WTC11 (cell line): ENCODE measurements at regions not wholly inside any gene's neighbourhood (a gene's known extent, or its start where the extent isn't known, plus 50 kb on each side); places are given as distances from the start of the nearest gene placed in this dataset.

Experiments
- ATAC-seq: fragments of 200-7000 bp; cut with Tn5 transposase; 2 replicates; pipeline ENCODE4 v1.10.0; 2021; ENCODE audit warnings: mild to moderate bottlenecking, moderate library complexity
- CTCF ChIA-PET: fragments of 300-600 bp; sonication (Branson Sonifier 250); formaldehyde crosslinking; loops from one replicate; lab custom pipeline; 2021; ENCODE audit warnings: antibody characterized with exemption; lab: Charles Lee
- POLR2A ChIA-PET: fragments of 350-600 bp; sonication (Branson Sonifier 250); formaldehyde crosslinking; loops from one replicate; lab custom pipeline; 2021; ENCODE audit warnings: antibody characterized with exemption; lab: Charles Lee
- DNase-seq: peaks from one replicate; pipeline ENCODE4 v3.0.0; 2021; ENCODE audit warnings: low spot score
- H3K27ac Mint-ChIP-seq: 2 replicates; pipeline ENCODE4 v1.8.0; 2021; ENCODE audit warnings: mixed read lengths
- H3K27me3 Mint-ChIP-seq: 2 replicates; pipeline ENCODE4 v1.8.0; 2021; ENCODE audit warnings: low read depth, mild to moderate bottlenecking, moderate library complexity, mixed read lengths
- H3K36me3 Mint-ChIP-seq: 2 replicates; pipeline ENCODE4 v1.8.0; 2021; ENCODE audit warnings: mixed read lengths
- H3K4me1 Mint-ChIP-seq: 2 replicates; pipeline ENCODE4 v1.8.0; 2022; ENCODE audit warnings: mixed read lengths
- H3K4me3 Mint-ChIP-seq: 2 replicates; pipeline ENCODE4 v1.8.0; 2021; ENCODE audit warnings: mild to moderate bottlenecking, moderate library complexity, mixed read lengths
- H3K9me3 Mint-ChIP-seq: 2 replicates; pipeline ENCODE4 v1.8.0; 2021; ENCODE audit warnings: mixed read lengths
- ATF6 ChIP-seq: sonication (generic); formaldehyde crosslinking; IDR thresholded peaks from 2 replicates; pipeline ENCODE4 v1.8.1; 2023; ENCODE audit warnings: mild to moderate bottlenecking, missing genetic modification reagents
- CREB1 ChIP-seq: sonication (generic); formaldehyde crosslinking; IDR thresholded peaks from 2 replicates; pipeline ENCODE4 v1.8.0; 2023; ENCODE audit warnings: mild to moderate bottlenecking, missing genetic modification reagents
- CREM ChIP-seq: sonication (generic); formaldehyde crosslinking; IDR thresholded peaks from 2 replicates; pipeline ENCODE4 v1.8.1; 2022; ENCODE audit warnings: mild to moderate bottlenecking, missing genetic modification reagents, moderate library complexity
- EMX1 ChIP-seq: fragments of 250-450 bp; sonication (Bioruptor Pico); IDR thresholded peaks from 2 replicates; pipeline ENCODE4 v1.8.0; 2021; ENCODE audit warnings: mild to moderate bottlenecking
- ETV6 ChIP-seq: sonication (generic); formaldehyde crosslinking; IDR thresholded peaks from 2 replicates; pipeline ENCODE4 v1.8.1; 2022; ENCODE audit warnings: mild to moderate bottlenecking, missing genetic modification reagents
- GTF2I ChIP-seq: fragments of 250-450 bp; sonication (Bioruptor Pico); conservative IDR thresholded peaks from 2 replicates; pipeline ENCODE4 v1.4.0; 2021; ENCODE audit warnings: mild to moderate bottlenecking
- KAT7 ChIP-seq: sonication (generic); formaldehyde crosslinking; IDR thresholded peaks from 2 replicates; pipeline ENCODE4 v1.8.1; 2023; ENCODE audit warnings: missing genetic modification reagents, mild to moderate bottlenecking, borderline replicate concordance
- MAX ChIP-seq: sonication (generic); formaldehyde crosslinking; IDR thresholded peaks from 2 replicates; pipeline ENCODE4 v1.8.0; 2022; ENCODE audit warnings: mild to moderate bottlenecking, missing genetic modification reagents
- MLX ChIP-seq: sonication (generic); formaldehyde crosslinking; IDR thresholded peaks from 2 replicates; pipeline ENCODE4 v1.8.1; 2023; ENCODE audit warnings: mild to moderate bottlenecking, missing genetic modification reagents, moderate library complexity
- MXD4 ChIP-seq: fragments of 250-450 bp; sonication (Bioruptor Pico); IDR thresholded peaks from 2 replicates; pipeline ENCODE4 v1.8.0; 2021; ENCODE audit warnings: mild to moderate bottlenecking, moderate library complexity, borderline replicate concordance
- NFATC4 ChIP-seq: fragments of 250-450 bp; sonication (Bioruptor Pico); IDR thresholded peaks from 2 replicates; pipeline ENCODE4 v1.9.0; 2021; ENCODE audit warnings: mild to moderate bottlenecking
- RORB ChIP-seq: fragments of 250-450 bp; sonication (Bioruptor Pico); IDR thresholded peaks from 2 replicates; pipeline ENCODE4 v1.9.0; 2021; ENCODE audit warnings: mild to moderate bottlenecking
- SP1 ChIP-seq: sonication (generic); formaldehyde crosslinking; conservative IDR thresholded peaks from 2 replicates; pipeline ENCODE4 v1.8.1; 2022; ENCODE audit warnings: missing genetic modification reagents
- TCF7 ChIP-seq: sonication (generic); formaldehyde crosslinking; IDR thresholded peaks from 2 replicates; pipeline ENCODE4 v1.8.0; 2022; ENCODE audit warnings: mild to moderate bottlenecking, low read depth, missing genetic modification reagents, moderate library complexity
- TP53 ChIP-seq: sonication (generic); formaldehyde crosslinking; IDR thresholded peaks from 2 replicates; pipeline ENCODE4 v1.8.1; 2023; ENCODE audit warnings: mild to moderate bottlenecking, missing genetic modification reagents
- USF2 ChIP-seq: sonication (generic); formaldehyde crosslinking; IDR thresholded peaks from 2 replicates; pipeline ENCODE4 v1.8.1; 2023; ENCODE audit warnings: mild to moderate bottlenecking, missing genetic modification reagents, moderate library complexity
- ZMAT4 ChIP-seq: fragments of 250-450 bp; sonication (Bioruptor Pico); IDR thresholded peaks from 2 replicates; pipeline ENCODE4 v1.9.0; 2021; ENCODE audit warnings: mild to moderate bottlenecking
- ZNF138 ChIP-seq: sonication (generic); formaldehyde crosslinking; conservative IDR thresholded peaks from 2 replicates; pipeline ENCODE4 v1.8.1; 2022; ENCODE audit warnings: mild to moderate bottlenecking, moderate library complexity, missing genetic modification reagents
- ZNF232 ChIP-seq: sonication (generic); formaldehyde crosslinking; IDR thresholded peaks from 2 replicates; pipeline ENCODE4 v1.8.0; 2022; ENCODE audit warnings: mild to moderate bottlenecking, missing genetic modification reagents
- ZNF317 ChIP-seq: sonication (generic); formaldehyde crosslinking; IDR thresholded peaks from 2 replicates; pipeline ENCODE4 v1.8.1; 2023; ENCODE audit warnings: low read depth, mild to moderate bottlenecking, moderate library complexity, missing genetic modification reagents, borderline replicate concordance
- ZNF396 ChIP-seq: fragments of 250-450 bp; sonication (Bioruptor Pico); IDR thresholded peaks from 2 replicates; pipeline ENCODE4 v1.8.0; 2021; ENCODE audit warnings: mild to moderate bottlenecking, moderate library complexity, borderline replicate concordance
- TF ChIP-seq, protein P1 (sequence below): sonication (generic); formaldehyde crosslinking; conservative IDR thresholded peaks from 2 replicates; pipeline ENCODE4 v1.8.1; 2022; ENCODE audit warnings: mild to moderate bottlenecking, missing genetic modification reagents
- TF ChIP-seq, protein P2 (sequence below): sonication (generic); formaldehyde crosslinking; IDR thresholded peaks from 2 replicates; pipeline ENCODE4 v1.8.1; 2023; ENCODE audit warnings: mild to moderate bottlenecking, missing genetic modification reagents
- TF ChIP-seq, protein P3 (sequence below): fragments of 250-450 bp; sonication (Bioruptor Pico); IDR thresholded peaks from 2 replicates; pipeline ENCODE4 v1.9.0; 2021; ENCODE audit warnings: moderate library complexity, mild to moderate bottlenecking, inconsistent platforms, borderline replicate concordance
- TF ChIP-seq, protein P4 (sequence below): sonication (generic); formaldehyde crosslinking; IDR thresholded peaks from 2 replicates; pipeline ENCODE4 v1.8.1; 2023; ENCODE audit warnings: mild to moderate bottlenecking, moderate library complexity, missing genetic modification reagents

GRCh38 chr13:47330031-47330430, 433.2 kb upstream of the HTR2A start:
- no peak for DNase-seq
- no peaks in the 10 kb centered on the region for H3K36me3 Mint-ChIP-seq
- TF ChIP-seq ATF6 (no peak), ETV6 (CRISPR knock-in tag) (no peak), CREM (CRISPR knock-in tag) (no peak), ZMAT4 (CRISPR knock-in tag) (no peak), MAX (CRISPR knock-in tag) (no peak), ZNF396 (CRISPR knock-in tag) (no peak), MLX (CRISPR knock-in tag) (no peak), ZNF138 (CRISPR knock-in tag) (no peak), NFATC4 (no peak), ZNF317 (CRISPR knock-in tag) (no peak), ZNF232 (CRISPR knock-in tag) (no peak), USF2 (CRISPR knock-in tag) (no peak), SP1 (CRISPR knock-in tag) (no peak), TP53 (CRISPR knock-in tag) (no peak), TCF7 (CRISPR knock-in tag) (no peak), MXD4 (CRISPR knock-in tag) (no peak), KAT7 (CRISPR knock-in tag) (no peak)
- TF ChIP-seq, protein P1, sequence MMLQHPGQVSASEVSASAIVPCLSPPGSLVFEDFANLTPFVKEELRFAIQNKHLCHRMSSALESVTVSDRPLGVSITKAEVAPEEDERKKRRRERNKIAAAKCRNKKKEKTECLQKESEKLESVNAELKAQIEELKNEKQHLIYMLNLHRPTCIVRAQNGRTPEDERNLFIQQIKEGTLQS: no peak
- TF ChIP-seq, protein P2, sequence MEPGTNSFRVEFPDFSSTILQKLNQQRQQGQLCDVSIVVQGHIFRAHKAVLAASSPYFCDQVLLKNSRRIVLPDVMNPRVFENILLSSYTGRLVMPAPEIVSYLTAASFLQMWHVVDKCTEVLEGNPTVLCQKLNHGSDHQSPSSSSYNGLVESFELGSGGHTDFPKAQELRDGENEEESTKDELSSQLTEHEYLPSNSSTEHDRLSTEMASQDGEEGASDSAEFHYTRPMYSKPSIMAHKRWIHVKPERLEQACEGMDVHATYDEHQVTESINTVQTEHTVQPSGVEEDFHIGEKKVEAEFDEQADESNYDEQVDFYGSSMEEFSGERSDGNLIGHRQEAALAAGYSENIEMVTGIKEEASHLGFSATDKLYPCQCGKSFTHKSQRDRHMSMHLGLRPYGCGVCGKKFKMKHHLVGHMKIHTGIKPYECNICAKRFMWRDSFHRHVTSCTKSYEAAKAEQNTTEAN: no peak
- TF ChIP-seq, protein P3, sequence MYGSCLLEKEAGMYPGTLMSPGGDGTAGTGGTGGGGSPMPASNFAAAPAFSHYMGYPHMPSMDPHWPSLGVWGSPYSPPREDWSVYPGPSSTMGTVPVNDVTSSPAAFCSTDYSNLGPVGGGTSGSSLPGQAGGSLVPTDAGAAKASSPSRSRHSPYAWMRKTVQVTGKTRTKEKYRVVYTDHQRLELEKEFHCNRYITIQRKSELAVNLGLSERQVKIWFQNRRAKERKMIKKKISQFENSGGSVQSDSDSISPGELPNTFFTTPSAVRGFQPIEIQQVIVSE (CRISPR knock-in tag): no peak
- TF ChIP-seq, all 79 proteins: peak for 0
- H3K9me3 Mint-ChIP-seq: no peaks in the 10 kb centered on the region; the same call in 1 of the 2 replicates
- ATAC-seq: no peak
- H3K4me3 Mint-ChIP-seq: no peak overlapping the region
- CTCF ChIA-PET: no interaction called here
- no peaks in the 10 kb centered on the region for H3K27me3 Mint-ChIP-seq
- POLR2A ChIA-PET: no interaction called here
- H3K27ac Mint-ChIP-seq: no peak overlapping the region
- H3K4me1 Mint-ChIP-seq: peaks cover 5% of the 10 kb centered on the region

GRCh38 chr13:47327861-47328260, 431.0 kb upstream of the HTR2A start:
- Mint-ChIP-seq H3K27ac (no peak overlapping the region), H3K27me3 (no peaks in the 10 kb centered on the region; the same call in 1 of the 2 replicates), H3K4me1 (no peaks in the 10 kb centered on the region), H3K9me3 (no peaks in the 10 kb centered on the region; the same call in 1 of the 2 replicates), H3K36me3 (no peaks in the 10 kb centered on the region), H3K4me3 (no peak overlapping the region)
- ChIA-PET POLR2A (no interaction called here), CTCF (no interaction called here)
- ATAC-seq (no peak), DNase-seq (no peak)
- no peak for TF ChIP-seq RORB
- no peak for TF ChIP-seq CREB1 (CRISPR knock-in tag)
- no peak for TF ChIP-seq GTF2I (CRISPR knock-in tag)
- TF ChIP-seq, protein P4, sequence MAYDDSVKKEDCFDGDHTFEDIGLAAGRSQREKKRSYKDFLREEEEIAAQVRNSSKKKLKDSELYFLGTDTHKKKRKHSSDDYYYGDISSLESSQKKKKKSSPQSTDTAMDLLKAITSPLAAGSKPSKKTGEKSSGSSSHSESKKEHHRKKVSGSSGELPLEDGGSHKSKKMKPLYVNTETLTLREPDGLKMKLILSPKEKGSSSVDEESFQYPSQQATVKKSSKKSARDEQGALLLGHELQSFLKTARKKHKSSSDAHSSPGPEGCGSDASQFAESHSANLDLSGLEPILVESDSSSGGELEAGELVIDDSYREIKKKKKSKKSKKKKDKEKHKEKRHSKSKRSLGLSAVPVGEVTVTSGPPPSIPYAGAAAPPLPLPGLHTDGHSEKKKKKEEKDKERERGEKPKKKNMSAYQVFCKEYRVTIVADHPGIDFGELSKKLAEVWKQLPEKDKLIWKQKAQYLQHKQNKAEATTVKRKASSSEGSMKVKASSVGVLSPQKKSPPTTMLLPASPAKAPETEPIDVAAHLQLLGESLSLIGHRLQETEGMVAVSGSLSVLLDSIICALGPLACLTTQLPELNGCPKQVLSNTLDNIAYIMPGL (CRISPR knock-in tag): no peak
- TF ChIP-seq NFATC4: no peak
- TF ChIP-seq EMX1 (CRISPR knock-in tag): no peak
